SH-SY5Y (cell line): ENCODE measurements at regions not wholly inside any gene's neighbourhood (a gene's known extent, or its start where the extent isn't known, plus 50 kb on each side); places are given as distances from the start of the nearest gene placed in this dataset.

ENCODE experiments used
- GATA2 ChIP-seq: IDR thresholded peaks from 2 replicates; pipeline ENCODE4 v1.6.1; 2011; ENCODE audit warnings: mild to moderate bottlenecking, low read depth, low read length
- GATA3 ChIP-seq: IDR thresholded peaks from 2 replicates; pipeline ENCODE4 v1.6.1; 2011; ENCODE audit warnings: low read depth, mild to moderate bottlenecking, low read length, moderate library complexity

DNA sequence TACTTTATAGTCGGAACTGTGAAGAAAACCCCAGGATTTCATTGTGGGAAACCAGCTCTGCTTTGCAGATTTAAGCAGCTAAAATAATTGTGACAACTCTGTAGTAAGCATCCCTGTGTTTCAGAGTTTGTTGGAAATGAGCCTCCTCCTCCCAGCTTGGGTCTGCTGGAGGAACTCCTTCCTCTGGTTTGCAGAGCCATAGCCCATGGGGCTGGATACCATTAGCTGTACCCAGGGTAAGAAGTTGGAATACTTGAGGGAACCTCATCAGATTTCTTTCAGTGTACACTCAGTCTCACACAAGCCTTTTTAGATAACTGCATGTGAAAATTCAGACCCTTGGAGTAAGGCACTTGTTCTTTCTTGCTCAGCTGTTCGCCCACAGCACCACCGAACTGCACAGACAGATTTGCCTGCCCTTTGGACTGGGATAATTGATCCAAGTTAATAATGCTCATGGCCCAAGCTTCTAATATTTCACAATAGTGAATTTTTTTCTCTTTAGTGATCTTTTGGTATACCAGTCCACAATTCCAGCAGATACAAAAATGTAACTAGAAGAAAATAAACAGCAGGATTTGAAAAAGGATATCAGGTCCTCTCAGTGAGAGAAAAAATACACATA lies 467.4 kb upstream of the FZD8 start:
- TF ChIP-seq GATA3 (no peak), GATA2 (no peak)
